Dendritic cell treated with granulocyte-macrophage colony-stimulating factor and Interleukin-4, amounts not matched to agents 40 ng/mL and 50 ng/mL, for 4 days (primary cell): ENCODE measurements at regions not wholly inside any gene's neighbourhood (a gene's known extent, or its start where the extent isn't known, plus 50 kb on each side); places are given as distances from the start of the nearest gene placed in this dataset.
"Not testable (repeated sequence)": the region's sequence is repeated elsewhere in the genome, so short reads cannot be mapped to it uniquely, and the experiment has no call there.

Experiments used
- H3K27ac Mint-ChIP-seq: one replicate; pipeline ENCODE4 v1.8.0; 2022; ENCODE audit warnings: mild to moderate bottlenecking, mixed read lengths
- H3K27me3 Mint-ChIP-seq: one replicate; pipeline ENCODE4 v1.8.0; 2022; ENCODE audit warnings: mild to moderate bottlenecking, mixed read lengths
- H3K36me3 Mint-ChIP-seq: one replicate; pipeline ENCODE4 v1.8.0; 2022; ENCODE audit warnings: low read depth, mixed read lengths
- H3K4me1 Mint-ChIP-seq: one replicate; pipeline ENCODE4 v1.8.0; 2022; ENCODE audit warnings: low read depth, mixed read lengths
- H3K4me3 Mint-ChIP-seq: one replicate; pipeline ENCODE4 v1.8.0; 2022; ENCODE audit warnings: mild to moderate bottlenecking, moderate library complexity, mixed read lengths
- H3K9me3 Mint-ChIP-seq: one replicate; pipeline ENCODE4 v1.8.0; 2022; ENCODE audit warnings: mixed read lengths
- intact Hi-C: fragments of 100-400 bp; cut with micrococcal nuclease; formaldehyde crosslinking; loops from one replicate; pipeline ENCODE4 v1.15.0; 2022

GRCh38 chr2:4098137-4098536, 394.8 kb downstream of the DCDC2C start:
- Mint-ChIP-seq H3K27ac (no peak overlapping the region), H3K4me3 (no peak overlapping the region), H3K36me3 (no peaks in the 10 kb centered on the region), H3K9me3 (no peaks in the 10 kb centered on the region), H3K4me1 (peaks cover 4% of the 10 kb centered on the region), H3K27me3 (no peaks in the 10 kb centered on the region)
- intact Hi-C loops: no loop called here

DNA sequence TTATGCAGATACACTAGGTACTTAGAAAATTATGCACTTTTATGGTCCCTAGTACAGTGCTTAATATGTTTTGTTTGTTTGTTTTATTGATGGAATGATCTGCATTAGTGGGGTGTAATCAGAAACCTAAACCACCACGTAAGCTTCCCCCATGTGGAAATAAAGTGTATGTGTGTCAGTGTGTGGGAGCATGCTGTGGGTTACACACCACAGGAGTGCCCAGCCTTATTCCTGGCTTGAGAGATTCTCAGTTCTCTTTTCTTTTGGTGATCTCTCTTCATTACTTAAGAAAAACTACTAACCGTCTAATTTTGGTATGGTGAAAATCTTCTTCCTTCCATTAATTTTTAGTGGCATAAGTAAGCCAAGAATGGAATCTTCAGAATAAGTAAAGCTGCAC, 398.6 kb downstream of the DCDC2C start:
- Mint-ChIP-seq H3K9me3 (no peaks in the 10 kb centered on the region), H3K27ac (no peak overlapping the region), H3K27me3 (no peaks in the 10 kb centered on the region), H3K4me3 (no peak overlapping the region), H3K4me1 (peaks cover 4% of the 10 kb centered on the region), H3K36me3 (no peaks in the 10 kb centered on the region)
- intact Hi-C loops: no loop called here

DNA sequence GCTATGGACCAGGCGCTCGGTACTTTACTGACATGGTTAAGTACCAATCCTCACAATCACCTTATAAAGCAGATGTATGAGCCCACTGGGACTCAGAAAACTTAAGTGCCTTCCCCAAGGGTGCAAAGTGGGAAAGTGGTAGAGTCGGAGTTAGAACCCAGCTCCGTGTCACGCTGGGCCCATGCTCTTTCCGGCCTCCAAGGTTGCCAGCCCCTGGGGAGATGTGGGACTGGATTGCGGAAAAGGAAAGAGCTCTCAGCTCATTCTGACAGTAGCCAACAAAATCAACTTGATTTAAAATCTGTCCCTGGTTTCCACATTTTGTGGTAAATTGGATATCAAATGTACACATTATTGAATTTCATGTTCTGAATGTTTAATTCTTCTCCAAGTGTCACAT, 403.8 kb downstream of the DCDC2C start:
- H3K4me3 Mint-ChIP-seq: no peak overlapping the region
- no peaks in the 10 kb centered on the region for H3K27me3 Mint-ChIP-seq
- no peaks in the 10 kb centered on the region for H3K36me3 Mint-ChIP-seq
- no peak overlapping the region for H3K27ac Mint-ChIP-seq
- intact Hi-C loops: no loop called here
- H3K9me3 Mint-ChIP-seq: no peaks in the 10 kb centered on the region
- no peaks in the 10 kb centered on the region for H3K4me1 Mint-ChIP-seq

- H3K4me1 Mint-ChIP-seq: no peaks in the 10 kb centered on the region
- no peaks in the 10 kb centered on the region for H3K36me3 Mint-ChIP-seq
- no peak overlapping the region for H3K27ac Mint-ChIP-seq
- intact Hi-C loops: no loop called here
- H3K27me3 Mint-ChIP-seq: no peaks in the 10 kb centered on the region
- peaks cover 7% of the 10 kb centered on the region for H3K9me3 Mint-ChIP-seq
- no peak overlapping the region for H3K4me3 Mint-ChIP-seq
These were observed 406.9 kb downstream of the DCDC2C start for GRCh38 chr2:4110273-4110672.

GRCh38 chr2:4115435-4115834, 412.1 kb downstream of the DCDC2C start:
- H3K4me1 Mint-ChIP-seq, H3K36me3 Mint-ChIP-seq, intact Hi-C loops, H3K27me3 Mint-ChIP-seq, H3K4me3 Mint-ChIP-seq, H3K27ac Mint-ChIP-seq: not testable (repeated sequence)
- peaks cover 45% of the 10 kb centered on the region for H3K9me3 Mint-ChIP-seq

- Mint-ChIP-seq H3K27me3 (no peaks in the 10 kb centered on the region), H3K36me3 (no peaks in the 10 kb centered on the region), H3K4me3 (no peak overlapping the region), H3K27ac (no peak overlapping the region), H3K4me1 (no peaks in the 10 kb centered on the region), H3K9me3 (peaks cover 58% of the 10 kb centered on the region)
- intact Hi-C loops: no loop called here
These were observed 419.4 kb downstream of the DCDC2C start for GRCh38 chr2:4122726-4123125.

- no peaks in the 10 kb centered on the region for H3K36me3 Mint-ChIP-seq
- H3K4me1 Mint-ChIP-seq: peaks cover 6% of the 10 kb centered on the region
- no peak overlapping the region for H3K4me3 Mint-ChIP-seq
- H3K27me3 Mint-ChIP-seq: no peaks in the 10 kb centered on the region
- intact Hi-C loops: no loop called here
- H3K9me3 Mint-ChIP-seq: peaks cover 63% of the 10 kb centered on the region
- no peak overlapping the region for H3K27ac Mint-ChIP-seq
These were observed 427.3 kb downstream of the DCDC2C start for GRCh38 chr2:4130651-4131050.

- Mint-ChIP-seq H3K27ac (no peak overlapping the region), H3K4me3 (no peak overlapping the region), H3K36me3 (no peaks in the 10 kb centered on the region), H3K4me1 (peaks cover 6% of the 10 kb centered on the region), H3K27me3 (no peaks in the 10 kb centered on the region), H3K9me3 (peaks cover 38% of the 10 kb centered on the region)
- intact Hi-C loops: no loop called here
These were observed 431.5 kb downstream of the DCDC2C start for GRCh38 chr2:4134551-4135550.

DNA sequence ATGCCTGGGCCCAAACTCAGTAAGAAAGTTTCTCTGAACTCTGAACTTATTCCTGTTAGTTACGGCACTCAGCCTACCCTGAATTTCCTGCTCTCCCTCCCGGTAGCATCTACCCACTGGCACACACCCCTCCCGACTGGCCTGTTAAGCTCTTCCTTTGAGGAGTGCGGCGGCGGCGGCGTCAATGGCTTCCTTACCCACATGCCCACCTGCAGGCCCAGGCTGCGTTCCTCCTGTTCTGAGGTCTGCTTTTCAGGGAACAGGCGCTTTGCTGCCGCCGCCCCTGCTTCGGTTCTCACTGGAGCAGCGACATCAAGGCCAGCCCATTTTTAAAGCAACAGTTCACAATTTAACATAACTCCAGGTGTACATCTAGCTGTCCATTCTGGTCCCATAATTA, 432.4 kb downstream of the DCDC2C start:
- Mint-ChIP-seq H3K4me3 (no peak overlapping the region), H3K27ac (no peak overlapping the region), H3K36me3 (no peaks in the 10 kb centered on the region), H3K27me3 (no peaks in the 10 kb centered on the region), H3K4me1 (peaks cover 6% of the 10 kb centered on the region), H3K9me3 (peaks cover 29% of the 10 kb centered on the region)
- intact Hi-C loops: no loop called here

GRCh38 chr2:4139316-4139715, 435.9 kb downstream of the DCDC2C start:
- H3K4me1 Mint-ChIP-seq: peaks cover 6% of the 10 kb centered on the region
- H3K27me3 Mint-ChIP-seq: no peaks in the 10 kb centered on the region
- no peak overlapping the region for H3K4me3 Mint-ChIP-seq
- H3K27ac Mint-ChIP-seq: no peak overlapping the region
- H3K9me3 Mint-ChIP-seq: peaks cover 10% of the 10 kb centered on the region
- no peaks in the 10 kb centered on the region for H3K36me3 Mint-ChIP-seq
- intact Hi-C loops: no loop called here

DNA sequence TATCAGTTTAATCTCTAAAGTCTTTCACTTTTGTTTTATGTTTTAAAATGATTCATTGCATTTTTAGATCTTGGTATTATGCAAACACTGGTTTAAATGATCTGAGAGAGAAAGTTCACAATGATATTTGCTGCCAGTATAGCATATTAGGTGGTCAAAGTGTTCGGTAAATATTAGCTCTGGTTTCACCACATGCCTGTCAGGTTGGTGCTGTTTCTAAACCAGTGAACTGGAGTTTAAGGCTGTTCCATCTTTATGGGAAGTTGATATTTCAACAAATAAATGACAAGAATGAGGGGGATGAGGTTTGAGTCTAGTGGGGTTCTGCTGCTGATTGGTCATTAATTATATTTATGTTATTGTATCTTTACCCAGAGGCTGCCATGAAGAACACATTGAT, 436.4 kb downstream of the DCDC2C start:
- Mint-ChIP-seq H3K36me3 (no peaks in the 10 kb centered on the region), H3K4me3 (no peak overlapping the region), H3K9me3 (peaks cover 10% of the 10 kb centered on the region), H3K27ac (no peak overlapping the region), H3K27me3 (no peaks in the 10 kb centered on the region), H3K4me1 (peaks cover 4% of the 10 kb centered on the region)
- intact Hi-C loops: no loop called here

GRCh38 chr2:4140281-4140970, 437.1 kb downstream of the DCDC2C start:
- Mint-ChIP-seq H3K4me1 (no peaks in the 10 kb centered on the region), H3K4me3 (no peak overlapping the region), H3K27ac (no peak overlapping the region), H3K27me3 (no peaks in the 10 kb centered on the region), H3K36me3 (no peaks in the 10 kb centered on the region), H3K9me3 (peaks cover 8% of the 10 kb centered on the region)
- intact Hi-C loops: no loop called here

DNA sequence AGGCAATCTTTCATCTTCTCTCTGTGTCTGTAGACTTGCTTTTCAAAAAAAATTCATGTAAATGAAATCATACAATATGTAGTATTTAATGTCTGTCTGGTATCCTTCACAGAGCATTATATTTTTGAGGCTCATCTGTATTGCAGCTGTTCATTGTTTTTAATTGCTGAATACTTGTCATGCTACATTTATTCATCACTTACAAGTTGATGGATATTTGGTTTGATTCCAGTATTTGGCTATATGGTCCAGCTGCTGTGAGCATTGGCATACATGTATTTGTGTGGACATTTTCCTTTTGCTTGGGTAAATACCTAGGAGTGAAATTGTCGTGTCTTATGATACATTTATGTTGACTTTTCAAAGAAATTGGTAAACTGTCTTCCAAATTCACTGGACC, 441.4 kb downstream of the DCDC2C start:
- H3K36me3 Mint-ChIP-seq: no peaks in the 10 kb centered on the region
- no peaks in the 10 kb centered on the region for H3K27me3 Mint-ChIP-seq
- no peak overlapping the region for H3K4me3 Mint-ChIP-seq
- H3K4me1 Mint-ChIP-seq: no peaks in the 10 kb centered on the region
- H3K27ac Mint-ChIP-seq: no peak overlapping the region
- intact Hi-C loops: no loop called here
- H3K9me3 Mint-ChIP-seq: peaks cover 5% of the 10 kb centered on the region

GRCh38 chr2:4151521-4151920, 448.1 kb downstream of the DCDC2C start:
- no peaks in the 10 kb centered on the region for H3K36me3 Mint-ChIP-seq
- H3K9me3 Mint-ChIP-seq: peaks cover 45% of the 10 kb centered on the region
- intact Hi-C loops: no loop called here
- no peak overlapping the region for H3K4me3 Mint-ChIP-seq
- H3K27me3 Mint-ChIP-seq: no peaks in the 10 kb centered on the region
- no peaks in the 10 kb centered on the region for H3K4me1 Mint-ChIP-seq
- no peak overlapping the region for H3K27ac Mint-ChIP-seq
